ENCODE measurements at regions not wholly inside any gene's neighbourhood (a gene's known extent, or its start where the extent isn't known, plus 50 kb on each side); places are given as distances from the start of the nearest gene placed in this dataset.

DNA sequence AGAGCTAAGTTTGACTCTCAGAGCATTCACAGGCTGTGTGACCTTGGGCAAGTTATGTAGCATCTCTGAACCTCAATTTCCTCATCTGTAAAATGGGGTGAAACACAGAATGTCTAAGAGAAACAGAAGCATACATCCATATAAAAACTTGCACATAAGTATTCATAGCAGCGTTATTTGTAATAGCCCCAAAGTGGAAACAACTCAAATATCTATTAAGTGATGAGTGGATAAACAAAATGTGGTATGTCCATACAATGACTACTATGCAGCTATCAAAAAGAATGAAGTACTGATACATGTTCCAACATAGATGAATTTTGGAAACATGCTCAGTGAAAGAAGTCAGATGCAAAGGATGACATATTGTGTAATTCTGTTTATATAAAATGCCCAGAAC, 201.8 kb upstream of the KBTBD8 start:
- DNase-seq = no peak
- ChIA-PET POLR2A (ENCODE audit: unreplicated experiment) (no interaction called here), CTCF (no interaction called here)
- no TSS peak for BruUV-seq (replicated peaks)
- no peaks in the 10 kb centered on the region for H3K79me2 ChIP-seq (ENCODE audit: low read depth)
- H3K27me3 ChIP-seq (ENCODE audit: insufficient read depth, low read depth) = no peaks in the 10 kb centered on the region
- no peaks in the 10 kb centered on the region for H3K9me3 ChIP-seq (ENCODE audit: insufficient read depth, low read depth)
- H3F3A ChIP-seq (ENCODE audit: insufficient read depth, low read depth) = no peaks in the 10 kb centered on the region
- H3K9me2 ChIP-seq (ENCODE audit: insufficient read depth) = no peaks in the 10 kb centered on the region
- no peak for TF ChIP-seq EZH2 (IDR thresholded peaks at IDR 0.05; ENCODE audit: low read depth)
- TF ChIP-seq, protein P1, sequence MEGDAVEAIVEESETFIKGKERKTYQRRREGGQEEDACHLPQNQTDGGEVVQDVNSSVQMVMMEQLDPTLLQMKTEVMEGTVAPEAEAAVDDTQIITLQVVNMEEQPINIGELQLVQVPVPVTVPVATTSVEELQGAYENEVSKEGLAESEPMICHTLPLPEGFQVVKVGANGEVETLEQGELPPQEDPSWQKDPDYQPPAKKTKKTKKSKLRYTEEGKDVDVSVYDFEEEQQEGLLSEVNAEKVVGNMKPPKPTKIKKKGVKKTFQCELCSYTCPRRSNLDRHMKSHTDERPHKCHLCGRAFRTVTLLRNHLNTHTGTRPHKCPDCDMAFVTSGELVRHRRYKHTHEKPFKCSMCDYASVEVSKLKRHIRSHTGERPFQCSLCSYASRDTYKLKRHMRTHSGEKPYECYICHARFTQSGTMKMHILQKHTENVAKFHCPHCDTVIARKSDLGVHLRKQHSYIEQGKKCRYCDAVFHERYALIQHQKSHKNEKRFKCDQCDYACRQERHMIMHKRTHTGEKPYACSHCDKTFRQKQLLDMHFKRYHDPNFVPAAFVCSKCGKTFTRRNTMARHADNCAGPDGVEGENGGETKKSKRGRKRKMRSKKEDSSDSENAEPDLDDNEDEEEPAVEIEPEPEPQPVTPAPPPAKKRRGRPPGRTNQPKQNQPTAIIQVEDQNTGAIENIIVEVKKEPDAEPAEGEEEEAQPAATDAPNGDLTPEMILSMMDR (conservative IDR thresholded peaks at IDR 0.05) = no peak
- H3K4me3 ChIP-seq = no peak overlapping the region
- H4K20me1 ChIP-seq (ENCODE audit: insufficient read depth) = no peaks in the 10 kb centered on the region
- H2AFZ ChIP-seq = no peak overlapping the region
- no peak overlapping the region for H3K27ac ChIP-seq
- H3K4me1 ChIP-seq (replicated peaks; ENCODE audit: insufficient read depth) = no peaks in the 10 kb centered on the region
- intact Hi-C loops (cut with micrococcal nuclease; ENCODE audit: unreplicated experiment) = no loop called here
- H3K4me2 ChIP-seq = no peak overlapping the region
- no peaks in the 10 kb centered on the region for H3K36me3 ChIP-seq (ENCODE audit: low read depth)

DNA sequence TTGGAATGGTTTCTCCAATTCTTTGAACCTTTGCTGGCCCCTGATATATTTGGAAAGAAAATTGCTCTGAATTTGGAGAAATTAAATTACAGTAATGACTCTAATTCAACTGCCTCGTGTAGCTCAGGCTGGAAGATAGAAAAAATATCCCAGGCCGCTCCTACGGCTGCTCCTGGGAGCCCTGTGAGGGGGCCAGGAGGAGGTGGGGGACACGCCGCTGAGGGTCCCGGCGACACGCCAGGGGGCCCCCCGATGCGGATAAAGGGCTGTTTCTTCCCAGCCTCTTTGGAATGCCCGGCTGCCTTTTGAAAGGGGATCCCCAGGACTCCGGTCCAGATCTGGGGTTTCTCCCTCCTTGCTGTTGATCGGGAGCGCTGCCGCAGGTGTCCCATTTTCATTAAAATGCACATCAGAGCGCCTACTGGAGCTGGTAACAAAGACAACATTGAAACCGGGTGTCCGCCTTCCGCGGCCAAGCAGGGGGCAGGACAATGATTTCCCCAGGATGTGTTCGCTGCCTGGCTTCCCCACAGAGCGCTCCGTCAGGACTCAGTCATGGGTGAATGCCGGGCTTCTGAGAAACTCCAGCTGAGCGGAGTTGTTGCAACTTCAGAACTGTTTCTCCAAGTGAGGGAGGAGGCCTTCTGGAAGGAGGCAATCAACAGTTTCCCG, 200.1 kb upstream of the KBTBD8 start:
- H4K20me1 ChIP-seq (ENCODE audit: insufficient read depth) = no peaks in the 10 kb centered on the region
- H3K4me3 ChIP-seq = no peak overlapping the region
- no peak for DNase-seq
- CTCF ChIA-PET = no interaction called here
- no peaks in the 10 kb centered on the region for H3F3A ChIP-seq (ENCODE audit: insufficient read depth, low read depth)
- no peaks in the 10 kb centered on the region for H3K9me2 ChIP-seq (ENCODE audit: insufficient read depth)
- no peak overlapping the region for H2AFZ ChIP-seq
- TF ChIP-seq, protein P1 (conservative IDR thresholded peaks at IDR 0.05) = no peak
- no peak for TF ChIP-seq EZH2 (IDR thresholded peaks at IDR 0.05; ENCODE audit: low read depth)
- no peak overlapping the region for H3K27ac ChIP-seq
- no peaks in the 10 kb centered on the region for H3K27me3 ChIP-seq (ENCODE audit: insufficient read depth, low read depth)
- H3K9me3 ChIP-seq (ENCODE audit: insufficient read depth, low read depth) = no peaks in the 10 kb centered on the region
- no peaks in the 10 kb centered on the region for H3K4me1 ChIP-seq (replicated peaks; ENCODE audit: insufficient read depth)
- H3K79me2 ChIP-seq (ENCODE audit: low read depth) = no peaks in the 10 kb centered on the region
- no TSS peak for BruUV-seq (replicated peaks)
- POLR2A ChIA-PET (ENCODE audit: unreplicated experiment) = no interaction called here
- intact Hi-C loops (cut with micrococcal nuclease; ENCODE audit: unreplicated experiment) = no loop called here
- H3K36me3 ChIP-seq (ENCODE audit: low read depth) = no peaks in the 10 kb centered on the region
- no peak overlapping the region for H3K4me2 ChIP-seq

DNA sequence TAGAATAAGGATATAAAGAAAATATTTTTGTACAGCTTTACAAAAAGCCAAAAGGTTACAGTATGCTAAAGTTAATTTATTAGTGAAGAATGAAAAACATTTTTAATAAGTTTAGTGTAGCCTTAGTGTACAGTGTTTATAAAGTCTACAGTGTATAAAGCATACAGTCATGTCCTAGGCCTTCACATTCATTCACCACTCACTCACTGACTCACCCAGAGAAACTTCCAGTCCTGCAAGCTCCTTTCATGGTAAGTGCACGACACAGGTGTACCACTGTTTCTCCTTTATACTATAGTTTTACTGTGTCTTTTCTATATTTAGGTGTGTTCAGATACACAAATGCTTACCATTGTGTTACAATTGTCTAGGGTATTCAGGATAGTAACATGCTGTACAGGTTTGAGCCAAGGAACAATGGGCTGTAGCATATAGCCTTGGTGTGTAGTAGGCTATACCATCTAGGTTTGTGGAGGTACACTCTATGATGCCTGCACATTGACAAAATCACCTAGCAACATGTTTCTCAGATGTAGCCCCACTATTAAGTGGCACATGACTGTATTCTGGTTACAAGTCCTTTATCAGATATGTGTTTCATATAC, 197.1 kb upstream of the KBTBD8 start:
- Histone ChIP-seq H2AFZ (no peak overlapping the region), H3K27me3 (ENCODE audit: insufficient read depth, low read depth) (no peaks in the 10 kb centered on the region), H3K4me1 (replicated peaks; ENCODE audit: insufficient read depth) (no peaks in the 10 kb centered on the region), H3F3A (ENCODE audit: insufficient read depth, low read depth) (no peaks in the 10 kb centered on the region), H3K27ac (no peak overlapping the region), H3K4me3 (no peak overlapping the region), H3K79me2 (ENCODE audit: low read depth) (no peaks in the 10 kb centered on the region), H4K20me1 (ENCODE audit: insufficient read depth) (no peaks in the 10 kb centered on the region), H3K9me2 (ENCODE audit: insufficient read depth) (no peaks in the 10 kb centered on the region), H3K4me2 (no peak overlapping the region), H3K9me3 (ENCODE audit: insufficient read depth, low read depth) (no peaks in the 10 kb centered on the region), H3K36me3 (ENCODE audit: low read depth) (no peaks in the 10 kb centered on the region)
- POLR2A ChIA-PET (ENCODE audit: unreplicated experiment) = no interaction called here
- intact Hi-C loops (cut with micrococcal nuclease; ENCODE audit: unreplicated experiment) = no loop called here
- CTCF ChIA-PET = no interaction called here
- BruUV-seq (replicated peaks) = no TSS peak
- TF ChIP-seq, protein P1 (conservative IDR thresholded peaks at IDR 0.05) = no peak
- TF ChIP-seq EZH2 (IDR thresholded peaks at IDR 0.05; ENCODE audit: low read depth) = no peak
- no peak for DNase-seq
